ENCODE measurements at regions not wholly inside any gene's neighbourhood (a gene's known extent, or its start where the extent isn't known, plus 50 kb on each side); places are given as distances from the start of the nearest gene placed in this dataset.

DNA sequence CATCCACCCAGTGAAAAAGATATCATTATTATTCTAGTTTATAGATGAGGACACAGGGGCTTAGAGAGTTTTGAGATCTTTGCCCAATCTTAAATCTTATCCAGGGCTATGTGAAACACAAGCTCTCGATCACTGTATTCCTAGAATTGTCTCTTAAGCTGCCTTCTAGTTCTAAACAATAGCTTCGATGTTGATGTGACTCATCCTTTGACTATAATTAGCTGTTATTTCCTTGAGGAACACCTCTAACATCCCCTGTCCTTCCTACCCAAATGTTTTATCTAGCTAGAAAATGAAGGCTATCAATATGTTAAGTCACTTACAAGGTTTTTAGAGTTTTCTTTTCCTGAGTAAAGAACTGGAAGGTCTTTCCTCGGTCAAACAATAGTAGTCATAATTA is 83.1 kb upstream of the STAC start:
- no peak for TF ChIP-seq ZFP30 (CRISPR knock-in tag; IDR thresholded peaks at IDR 0.05)
- TF ChIP-seq, protein P1, sequence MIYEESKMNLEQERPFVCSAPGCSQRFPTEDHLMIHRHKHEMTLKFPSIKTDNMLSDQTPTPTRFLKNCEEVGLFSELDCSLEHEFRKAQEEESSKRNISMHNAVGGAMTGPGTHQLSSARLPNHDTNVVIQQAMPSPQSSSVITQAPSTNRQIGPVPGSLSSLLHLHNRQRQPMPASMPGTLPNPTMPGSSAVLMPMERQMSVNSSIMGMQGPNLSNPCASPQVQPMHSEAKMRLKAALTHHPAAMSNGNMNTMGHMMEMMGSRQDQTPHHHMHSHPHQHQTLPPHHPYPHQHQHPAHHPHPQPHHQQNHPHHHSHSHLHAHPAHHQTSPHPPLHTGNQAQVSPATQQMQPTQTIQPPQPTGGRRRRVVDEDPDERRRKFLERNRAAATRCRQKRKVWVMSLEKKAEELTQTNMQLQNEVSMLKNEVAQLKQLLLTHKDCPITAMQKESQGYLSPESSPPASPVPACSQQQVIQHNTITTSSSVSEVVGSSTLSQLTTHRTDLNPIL (CRISPR knock-in tag; IDR thresholded peaks at IDR 0.05; ENCODE audit: low read depth): no peak
